Endodermal cell (in vitro differentiated cells): ENCODE measurements at regions not wholly inside any gene's neighbourhood (a gene's known extent, or its start where the extent isn't known, plus 50 kb on each side); places are given as distances from the start of the nearest gene placed in this dataset.

Source experiments
- DNase-seq: peaks from one replicate; pipeline ENCODE4 v3.0.0-alpha.2; 2017
- H3K27ac ChIP-seq: 2 replicates; pipeline ENCODE4 v1.5.1; 2013; ENCODE audit warnings: mild to moderate bottlenecking, low read depth, low read length, moderate library complexity
- H3K27me3 ChIP-seq: 2 replicates; pipeline ENCODE4 v1.6.1; 2013; ENCODE audit warnings: mild to moderate bottlenecking, low read length, moderate library complexity; ENCODE audit not compliant: insufficient read depth, control insufficient read depth, poor library complexity, severe bottlenecking
- H3K36me3 ChIP-seq: 2 replicates; pipeline ENCODE4 v1.7.0; 2013; ENCODE audit warnings: mild to moderate bottlenecking, low read length, moderate library complexity; ENCODE audit not compliant: control insufficient read depth, insufficient read depth
- H3K4me1 ChIP-seq: one replicate; pipeline ENCODE4 v1.7.0; 2013; ENCODE audit warnings: low read length; ENCODE audit not compliant: control insufficient read depth, insufficient read depth
- H3K4me3 ChIP-seq: 2 replicates; pipeline ENCODE4 v1.5.1; 2013; ENCODE audit warnings: mild to moderate bottlenecking, low read length, moderate library complexity
- H3K9ac ChIP-seq: 2 replicates; pipeline ENCODE4 v1.6.1; 2013; ENCODE audit warnings: mild to moderate bottlenecking, low read length, moderate library complexity; ENCODE audit not compliant: poor library complexity, severe bottlenecking; ENCODE audit errors: extremely low read depth
- H3K9me3 ChIP-seq: 2 replicates; pipeline ENCODE4 v1.6.1; 2013; ENCODE audit warnings: mild to moderate bottlenecking, low read length, moderate library complexity; ENCODE audit not compliant: control insufficient read depth
- H3K27ac Mint-ChIP-seq: 2 replicates; pipeline ENCODE4 v1.8.0; 2020; ENCODE audit warnings: mixed read lengths
- H3K27me3 Mint-ChIP-seq: 2 replicates; pipeline ENCODE4 v1.8.0; 2021; ENCODE audit warnings: mild to moderate bottlenecking, mixed read lengths; ENCODE audit not compliant: insufficient read depth
- H3K36me3 Mint-ChIP-seq: 2 replicates; pipeline ENCODE4 v1.8.0; 2020; ENCODE audit warnings: low read depth, mixed read lengths
- H3K4me1 Mint-ChIP-seq: 2 replicates; pipeline ENCODE4 v1.8.0; 2020; ENCODE audit warnings: mixed read lengths
- H3K4me3 Mint-ChIP-seq: 2 replicates; pipeline ENCODE4 v1.8.0; 2020; ENCODE audit warnings: mild to moderate bottlenecking, moderate library complexity, mixed read lengths
- H3K9me3 Mint-ChIP-seq: 2 replicates; pipeline ENCODE4 v1.8.0; 2020; ENCODE audit warnings: mild to moderate bottlenecking, mixed read lengths
- CTCF ChIP-seq: fragments of 200-600 bp; sonication (generic); conservative IDR thresholded peaks from 2 replicates; pipeline ENCODE4 v1.5.0; 2021; ENCODE audit warnings: antibody characterized with exemption, mild to moderate bottlenecking
- whole genome bisulfite sequencing, 2 experiments: methylation state at CpG; one replicate each; pipeline versions ENCODE4 v1.1.5 to v1.1.7; 2013; ENCODE audit warnings: missing lambda C conversion rate in 2 of 2, mixed read lengths in 1 of 2; ENCODE audit not compliant: insufficient coverage in 1 of 2, insufficient read length in 1 of 2; 5-methylcytosine and 5-hydroxymethylcytosine counted together

- no peak overlapping the region for H3K27ac Mint-ChIP-seq
- no peaks in the 10 kb centered on the region for H3K4me1 ChIP-seq
- H3K9me3 ChIP-seq = no peaks in the 10 kb centered on the region
- H3K27me3 Mint-ChIP-seq = no peaks in the 10 kb centered on the region
- no peak overlapping the region for H3K9ac ChIP-seq
- DNase-seq = no peak
- no peaks in the 10 kb centered on the region for H3K4me1 Mint-ChIP-seq
- WGBS, 2 experiments = 83 to 92% methylated on average over 1 of the region's 1 CpG
- no peak for TF ChIP-seq CTCF
- no peaks in the 10 kb centered on the region for H3K27me3 ChIP-seq
- H3K4me3 Mint-ChIP-seq = no peak overlapping the region
- H3K4me3 ChIP-seq = no peak overlapping the region
- no peaks in the 10 kb centered on the region for H3K36me3 Mint-ChIP-seq
- no peaks in the 10 kb centered on the region for H3K36me3 ChIP-seq
- peaks cover 66% of the 10 kb centered on the region for H3K9me3 Mint-ChIP-seq
- H3K27ac ChIP-seq = no peak overlapping the region
Measured at GRCh38 chrX:9260603-9261002, 204.3 kb upstream of the TBL1X start.

- Mint-ChIP-seq H3K27ac (no peak overlapping the region), H3K9me3 (peaks cover 45% of the 10 kb centered on the region), H3K27me3 (no peaks in the 10 kb centered on the region), H3K36me3 (no peaks in the 10 kb centered on the region), H3K4me1 (no peaks in the 10 kb centered on the region), H3K4me3 (no peak overlapping the region)
- WGBS, 2 experiments = 88 to 92% methylated on average over 2 to 4 of the region's 6 CpGs
- H3K9ac ChIP-seq = no peak overlapping the region
- H3K27me3 ChIP-seq = no peaks in the 10 kb centered on the region
- no peak overlapping the region for H3K27ac ChIP-seq
- H3K4me1 ChIP-seq = no peaks in the 10 kb centered on the region
- H3K4me3 ChIP-seq = no peak overlapping the region
- H3K36me3 ChIP-seq = no peaks in the 10 kb centered on the region
- H3K9me3 ChIP-seq = no peaks in the 10 kb centered on the region
- TF ChIP-seq CTCF = no peak
- DNase-seq = no peak
Measured at GRCh38 chrX:9267415-9267814, 197.4 kb upstream of the TBL1X start.

GRCh38 chrX:9269134-9269533, 195.7 kb upstream of the TBL1X start:
- Mint-ChIP-seq H3K4me1 (no peaks in the 10 kb centered on the region), H3K27me3 (no peaks in the 10 kb centered on the region), H3K4me3 (no peak overlapping the region), H3K9me3 (peaks cover 45% of the 10 kb centered on the region), H3K36me3 (no peaks in the 10 kb centered on the region), H3K27ac (no peak overlapping the region)
- Histone ChIP-seq H3K36me3 (no peaks in the 10 kb centered on the region), H3K27ac (no peak overlapping the region), H3K9me3 (no peaks in the 10 kb centered on the region), H3K27me3 (no peaks in the 10 kb centered on the region), H3K4me1 (no peaks in the 10 kb centered on the region), H3K4me3 (no peak overlapping the region), H3K9ac (no peak overlapping the region)
- WGBS, 2 experiments = 87% methylated on average over 4 of the region's 4 CpGs; no CpG with 5 or more reads in 1 of the 2 experiments
- no peak for TF ChIP-seq CTCF
- DNase-seq = no peak
